MCF 10A (cell line): ENCODE measurements at regions not wholly inside any gene's neighbourhood (a gene's known extent, or its start where the extent isn't known, plus 50 kb on each side); places are given as distances from the start of the nearest gene placed in this dataset.

ENCODE experiments used
- BruUV-seq: library from RNA; stranded (reverse); fragments of 400-500 nt; replicated peaks from 2 replicates; lab custom pipeline; 2021; lab: Mats Ljungman, UMichigan
- CTCF ChIA-PET: fragments of 300-600 bp; sonication (Branson Sonifier 250); formaldehyde crosslinking; extraction: SDS; loops from one replicate; lab custom pipeline; 2021; ENCODE audit warnings: antibody characterized with exemption, inconsistent platforms; lab: Yijun Ruan, JAX
- POLR2A ChIA-PET: fragments of 300-600, 350-650 bp; sonication (Branson Sonifier 250); formaldehyde crosslinking; extraction: SDS; loops from one replicate; lab custom pipeline; 2020; ENCODE audit warnings: antibody characterized with exemption, inconsistent platforms; lab: Yijun Ruan, JAX
- DNase-seq: peaks from one replicate; pipeline ENCODE4 v3.0.0-alpha.2; 2018; ENCODE audit not compliant: unreplicated experiment
- H3K27ac Mint-ChIP-seq: one replicate; pipeline ENCODE4 v1.8.0; 2022; ENCODE audit warnings: mild to moderate bottlenecking, low read depth, mixed read lengths; ENCODE audit not compliant: unreplicated experiment
- H3K27me3 Mint-ChIP-seq: one replicate; pipeline ENCODE4 v1.8.0; 2022; ENCODE audit warnings: mixed read lengths; ENCODE audit not compliant: insufficient read depth, unreplicated experiment
- H3K36me3 Mint-ChIP-seq: one replicate; pipeline ENCODE4 v1.8.0; 2022; ENCODE audit warnings: mild to moderate bottlenecking, moderate library complexity, mixed read lengths; ENCODE audit not compliant: insufficient read depth, unreplicated experiment
- H3K4me1 Mint-ChIP-seq: one replicate; pipeline ENCODE4 v1.8.0; 2022; ENCODE audit warnings: mixed read lengths; ENCODE audit not compliant: insufficient read depth, unreplicated experiment
- H3K4me3 Mint-ChIP-seq: one replicate; pipeline ENCODE4 v1.8.0; 2022; ENCODE audit warnings: mild to moderate bottlenecking, moderate library complexity, mixed read lengths; ENCODE audit not compliant: unreplicated experiment
- H3K9me3 Mint-ChIP-seq: one replicate; pipeline ENCODE4 v1.8.0; 2022; ENCODE audit warnings: mixed read lengths; ENCODE audit not compliant: unreplicated experiment
- intact Hi-C: fragments of 100-400 bp; cut with micrococcal nuclease; formaldehyde crosslinking; loops from 2 replicates; pipeline ENCODE4 v1.14.1; 2022
- TF ChIP-seq, protein P1 (sequence below): fragments of 200-600 bp; IDR thresholded peaks from one replicate; pipeline ENCODE4 v1.8.0; 2022; ENCODE audit warnings: antibody characterized with exemption, mild to moderate bottlenecking; ENCODE audit not compliant: unreplicated experiment

- no peak overlapping the region for H3K4me3 Mint-ChIP-seq
- no peaks in the 10 kb centered on the region for H3K4me1 Mint-ChIP-seq
These were observed 317.5 kb upstream of the MPDZ start for GRCh38 chr9:13597004-13597403.

DNA sequence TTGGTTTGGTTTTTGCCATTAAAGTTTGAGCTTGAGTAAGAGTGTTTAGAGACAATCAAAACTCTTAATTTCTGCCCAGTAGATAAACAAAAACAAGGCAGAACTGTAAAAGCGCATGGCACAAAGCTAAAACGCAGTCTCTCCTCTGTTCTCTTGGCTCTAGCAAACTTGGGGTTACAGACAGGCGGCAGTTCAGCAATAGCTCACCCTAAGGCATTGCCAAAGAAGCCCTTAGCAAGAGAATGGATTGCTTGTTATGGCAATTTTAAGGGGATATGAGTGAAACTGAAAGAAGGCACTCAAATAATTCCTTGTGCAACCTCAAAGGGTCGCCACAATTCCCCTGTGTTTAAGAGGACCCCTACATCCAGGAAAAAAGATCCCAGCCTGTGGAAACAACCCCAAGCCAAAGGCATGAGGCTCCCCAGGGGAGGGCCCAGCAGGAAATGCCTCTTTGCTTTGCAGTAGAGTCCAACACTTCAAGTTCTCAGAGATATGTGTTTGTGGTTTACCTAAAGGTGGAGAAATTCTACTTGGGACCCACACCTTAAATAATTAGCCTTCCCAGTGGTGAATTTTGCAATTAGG, 317.0 kb upstream of the MPDZ start:
- TF ChIP-seq, protein P1, sequence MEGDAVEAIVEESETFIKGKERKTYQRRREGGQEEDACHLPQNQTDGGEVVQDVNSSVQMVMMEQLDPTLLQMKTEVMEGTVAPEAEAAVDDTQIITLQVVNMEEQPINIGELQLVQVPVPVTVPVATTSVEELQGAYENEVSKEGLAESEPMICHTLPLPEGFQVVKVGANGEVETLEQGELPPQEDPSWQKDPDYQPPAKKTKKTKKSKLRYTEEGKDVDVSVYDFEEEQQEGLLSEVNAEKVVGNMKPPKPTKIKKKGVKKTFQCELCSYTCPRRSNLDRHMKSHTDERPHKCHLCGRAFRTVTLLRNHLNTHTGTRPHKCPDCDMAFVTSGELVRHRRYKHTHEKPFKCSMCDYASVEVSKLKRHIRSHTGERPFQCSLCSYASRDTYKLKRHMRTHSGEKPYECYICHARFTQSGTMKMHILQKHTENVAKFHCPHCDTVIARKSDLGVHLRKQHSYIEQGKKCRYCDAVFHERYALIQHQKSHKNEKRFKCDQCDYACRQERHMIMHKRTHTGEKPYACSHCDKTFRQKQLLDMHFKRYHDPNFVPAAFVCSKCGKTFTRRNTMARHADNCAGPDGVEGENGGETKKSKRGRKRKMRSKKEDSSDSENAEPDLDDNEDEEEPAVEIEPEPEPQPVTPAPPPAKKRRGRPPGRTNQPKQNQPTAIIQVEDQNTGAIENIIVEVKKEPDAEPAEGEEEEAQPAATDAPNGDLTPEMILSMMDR, result no peak
- POLR2A ChIA-PET, result interaction anchor here (0.6 kb wide), 1 partner anchor 10 kb away, joined by 3 read pairs; no protein-coding TSS in a partner anchor
- Mint-ChIP-seq H3K4me1 (no peaks in the 10 kb centered on the region), H3K27ac (no peak overlapping the region), H3K27me3 (no peaks in the 10 kb centered on the region), H3K4me3 (no peak overlapping the region), H3K36me3 (no peaks in the 10 kb centered on the region), H3K9me3 (no peaks in the 10 kb centered on the region)
- intact Hi-C loops, result no loop called here
- DNase-seq, result no peak
- CTCF ChIA-PET, result no interaction called here
- no TSS peak for BruUV-seq

More at GRCh38 chr9:13597004-13597403, 317.5 kb upstream of the MPDZ start:
- intact Hi-C loops, result no loop called here
- CTCF ChIA-PET, result no interaction called here
- H3K27me3 Mint-ChIP-seq, result no peaks in the 10 kb centered on the region
- H3K36me3 Mint-ChIP-seq, result no peaks in the 10 kb centered on the region
- POLR2A ChIA-PET, result no interaction called here
- no peak for DNase-seq
- no TSS peak for BruUV-seq
- TF ChIP-seq, protein P1, result no peak
- H3K9me3 Mint-ChIP-seq, result no peaks in the 10 kb centered on the region
- H3K27ac Mint-ChIP-seq, result no peak overlapping the region

DNA sequence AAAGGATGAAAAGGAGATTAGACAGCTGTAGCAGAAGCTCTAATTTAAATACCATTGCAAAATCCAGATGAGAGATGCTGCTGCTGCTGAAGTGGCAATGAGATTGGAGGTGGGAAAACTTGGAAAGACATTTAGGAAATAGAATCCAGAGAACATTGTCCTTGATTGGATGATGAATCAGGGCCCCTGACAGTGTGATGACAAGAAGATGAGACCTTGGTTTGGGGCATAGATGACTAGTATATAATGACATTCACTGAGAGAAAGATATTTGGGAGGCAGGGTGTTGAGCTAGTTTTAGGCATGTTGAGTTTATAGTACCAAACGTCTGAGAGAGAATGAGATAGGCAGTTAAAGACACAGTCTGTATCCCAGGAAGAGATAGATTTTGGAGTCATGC, 311.5 kb upstream of the MPDZ start:
- TF ChIP-seq, protein P1, result no peak
- no TSS peak for BruUV-seq
- intact Hi-C loops, result no loop called here
- no peaks in the 10 kb centered on the region for H3K9me3 Mint-ChIP-seq
- H3K4me3 Mint-ChIP-seq, result no peak overlapping the region
- no peak overlapping the region for H3K27ac Mint-ChIP-seq
- CTCF ChIA-PET, result interaction anchor here (0.6 kb wide), 1 partner anchor 838 kb away, joined by 3 read pairs; no protein-coding TSS in a partner anchor
- H3K27me3 Mint-ChIP-seq, result no peaks in the 10 kb centered on the region
- no peaks in the 10 kb centered on the region for H3K4me1 Mint-ChIP-seq
- POLR2A ChIA-PET, result no interaction called here
- no peaks in the 10 kb centered on the region for H3K36me3 Mint-ChIP-seq
- DNase-seq, result no peak

DNA sequence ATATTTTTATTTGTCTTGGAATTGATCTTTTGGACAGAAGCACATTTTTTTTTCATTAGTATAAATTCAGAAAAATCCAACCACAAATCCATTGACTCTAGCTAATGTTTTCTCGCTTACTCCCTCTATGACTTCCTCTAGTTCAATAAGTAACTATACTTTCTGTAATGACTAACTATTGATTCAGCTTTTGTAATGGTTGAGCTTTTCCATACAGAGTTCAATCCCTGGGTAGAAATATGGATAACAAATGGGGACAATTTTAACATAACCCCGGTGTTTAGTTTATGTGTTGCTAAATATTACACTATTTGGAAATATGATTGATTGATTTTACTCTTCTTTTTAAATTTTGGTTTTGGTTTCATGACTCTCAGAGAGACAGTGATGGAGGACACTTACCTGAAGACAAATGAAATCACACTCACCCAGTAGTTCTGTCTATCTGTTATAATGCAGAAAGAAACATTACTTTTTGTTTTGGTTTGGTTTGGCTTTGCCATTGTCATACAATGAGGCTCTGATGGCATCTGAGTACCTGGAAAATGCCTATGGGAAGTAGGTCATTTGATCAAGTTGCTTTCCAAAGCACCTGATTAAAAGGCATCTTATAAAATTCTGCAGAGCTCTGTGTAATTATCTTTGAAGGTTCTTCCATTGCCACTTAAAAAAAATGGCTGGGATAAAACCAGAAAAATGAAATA, 309.7 kb upstream of the MPDZ start:
- no peaks in the 10 kb centered on the region for H3K36me3 Mint-ChIP-seq
- intact Hi-C loops, result no loop called here
- no peak for DNase-seq
- ChIA-PET CTCF (interaction anchor here (1.3 kb wide), 1 partner anchor 13 kb away, joined by 4 read pairs; no protein-coding TSS in a partner anchor), POLR2A (interaction anchor here (1.5 kb wide), 1 partner anchor 17 kb away, joined by 3 read pairs; no protein-coding TSS in a partner anchor)
- no peak overlapping the region for H3K27ac Mint-ChIP-seq
- BruUV-seq, result no TSS peak
- no peaks in the 10 kb centered on the region for H3K27me3 Mint-ChIP-seq
- no peaks in the 10 kb centered on the region for H3K9me3 Mint-ChIP-seq
- H3K4me3 Mint-ChIP-seq, result no peak overlapping the region
- no peaks in the 10 kb centered on the region for H3K4me1 Mint-ChIP-seq
- TF ChIP-seq, protein P1, result no peak
